ENCODE measurements at regions not wholly inside any gene's neighbourhood (a gene's known extent, or its start where the extent isn't known, plus 50 kb on each side); places are given as distances from the start of the nearest gene placed in this dataset.

GRCh38 chr6:139844907-139845306 is 470.5 kb upstream of the CITED2 start:
- no peaks in the 10 kb centered on the region for H3K4me1 Mint-ChIP-seq (ENCODE audit: low read depth, unreplicated experiment)
- peaks cover 4% of the 10 kb centered on the region for H3K27me3 Mint-ChIP-seq (ENCODE audit: unreplicated experiment)
- no peaks in the 10 kb centered on the region for H3K36me3 Mint-ChIP-seq (ENCODE audit: unreplicated experiment)
- H3K4me3 Mint-ChIP-seq (ENCODE audit: unreplicated experiment): no peak overlapping the region
- H3K27ac Mint-ChIP-seq (ENCODE audit: unreplicated experiment): no peak overlapping the region
- DNase-seq: no peak
- TF ChIP-seq, protein P1, sequence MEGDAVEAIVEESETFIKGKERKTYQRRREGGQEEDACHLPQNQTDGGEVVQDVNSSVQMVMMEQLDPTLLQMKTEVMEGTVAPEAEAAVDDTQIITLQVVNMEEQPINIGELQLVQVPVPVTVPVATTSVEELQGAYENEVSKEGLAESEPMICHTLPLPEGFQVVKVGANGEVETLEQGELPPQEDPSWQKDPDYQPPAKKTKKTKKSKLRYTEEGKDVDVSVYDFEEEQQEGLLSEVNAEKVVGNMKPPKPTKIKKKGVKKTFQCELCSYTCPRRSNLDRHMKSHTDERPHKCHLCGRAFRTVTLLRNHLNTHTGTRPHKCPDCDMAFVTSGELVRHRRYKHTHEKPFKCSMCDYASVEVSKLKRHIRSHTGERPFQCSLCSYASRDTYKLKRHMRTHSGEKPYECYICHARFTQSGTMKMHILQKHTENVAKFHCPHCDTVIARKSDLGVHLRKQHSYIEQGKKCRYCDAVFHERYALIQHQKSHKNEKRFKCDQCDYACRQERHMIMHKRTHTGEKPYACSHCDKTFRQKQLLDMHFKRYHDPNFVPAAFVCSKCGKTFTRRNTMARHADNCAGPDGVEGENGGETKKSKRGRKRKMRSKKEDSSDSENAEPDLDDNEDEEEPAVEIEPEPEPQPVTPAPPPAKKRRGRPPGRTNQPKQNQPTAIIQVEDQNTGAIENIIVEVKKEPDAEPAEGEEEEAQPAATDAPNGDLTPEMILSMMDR (IDR thresholded peaks at IDR 0.05; ENCODE audit: partially characterized antibody, unreplicated experiment): no peak
- H3K9me3 Mint-ChIP-seq (ENCODE audit: unreplicated experiment): no peaks in the 10 kb centered on the region

- DNase-seq: no peak
- Mint-ChIP-seq H3K27ac (ENCODE audit: unreplicated experiment) (no peak overlapping the region), H3K9me3 (ENCODE audit: unreplicated experiment) (no peaks in the 10 kb centered on the region), H3K27me3 (ENCODE audit: unreplicated experiment) (no peaks in the 10 kb centered on the region), H3K4me1 (ENCODE audit: low read depth, unreplicated experiment) (no peaks in the 10 kb centered on the region), H3K4me3 (ENCODE audit: unreplicated experiment) (no peak overlapping the region), H3K36me3 (ENCODE audit: unreplicated experiment) (no peaks in the 10 kb centered on the region)
- TF ChIP-seq, protein P1 (IDR thresholded peaks at IDR 0.05; ENCODE audit: partially characterized antibody, unreplicated experiment): no peak
Observed at GRCh38 chr6:139841794-139842215, 467.4 kb upstream of the CITED2 start.

- no peak for DNase-seq
- Mint-ChIP-seq H3K4me3 (ENCODE audit: unreplicated experiment) (no peak overlapping the region), H3K36me3 (ENCODE audit: unreplicated experiment) (no peaks in the 10 kb centered on the region), H3K27ac (ENCODE audit: unreplicated experiment) (no peak overlapping the region), H3K4me1 (ENCODE audit: low read depth, unreplicated experiment) (no peaks in the 10 kb centered on the region), H3K9me3 (ENCODE audit: unreplicated experiment) (no peaks in the 10 kb centered on the region), H3K27me3 (ENCODE audit: unreplicated experiment) (no peaks in the 10 kb centered on the region)
- TF ChIP-seq, protein P1 (IDR thresholded peaks at IDR 0.05; ENCODE audit: partially characterized antibody, unreplicated experiment): no peak
Observed at GRCh38 chr6:139839506-139840156, 465.2 kb upstream of the CITED2 start.

- no peaks in the 10 kb centered on the region for H3K36me3 Mint-ChIP-seq (ENCODE audit: unreplicated experiment)
- H3K27me3 Mint-ChIP-seq (ENCODE audit: unreplicated experiment): no peaks in the 10 kb centered on the region
- peaks cover 7% of the 10 kb centered on the region for H3K4me1 Mint-ChIP-seq (ENCODE audit: low read depth, unreplicated experiment)
- no peaks in the 10 kb centered on the region for H3K9me3 Mint-ChIP-seq (ENCODE audit: unreplicated experiment)
- no peak overlapping the region for H3K4me3 Mint-ChIP-seq (ENCODE audit: unreplicated experiment)
- DNase-seq: no peak
- no peak overlapping the region for H3K27ac Mint-ChIP-seq (ENCODE audit: unreplicated experiment)
- TF ChIP-seq, protein P1 (IDR thresholded peaks at IDR 0.05; ENCODE audit: partially characterized antibody, unreplicated experiment): no peak
Observed at GRCh38 chr6:139834232-139834631, 459.8 kb upstream of the CITED2 start.

GRCh38 chr6:139833592-139833991 is 459.1 kb upstream of the CITED2 start:
- TF ChIP-seq, protein P1 (IDR thresholded peaks at IDR 0.05; ENCODE audit: partially characterized antibody, unreplicated experiment): no peak
- Mint-ChIP-seq H3K27ac (ENCODE audit: unreplicated experiment) (no peak overlapping the region), H3K9me3 (ENCODE audit: unreplicated experiment) (no peaks in the 10 kb centered on the region), H3K36me3 (ENCODE audit: unreplicated experiment) (no peaks in the 10 kb centered on the region), H3K27me3 (ENCODE audit: unreplicated experiment) (no peaks in the 10 kb centered on the region), H3K4me3 (ENCODE audit: unreplicated experiment) (no peak overlapping the region), H3K4me1 (ENCODE audit: low read depth, unreplicated experiment) (peaks cover 9% of the 10 kb centered on the region)
- no peak for DNase-seq

Measured in glutamatergic neuron (in vitro differentiated cells).